GM12878 (cell line): ENCODE measurements at regions not wholly inside any gene's neighbourhood (a gene's known extent, or its start where the extent isn't known, plus 50 kb on each side); places are given as distances from the start of the nearest gene placed in this dataset.

Source experiments
- EGR1 ChIP-seq, 2 experiments: IDR thresholded peaks; 1 replicate in 1 of 2; 2 replicates in 1 of 2; pipeline ENCODE4 v1.6.1; 2011 to 2012; ENCODE audit warnings: low read depth in 2 of 2, low read length in 2 of 2, borderline replicate concordance in 1 of 2, mild to moderate bottlenecking in 1 of 2, moderate library complexity in 1 of 2
- ETV6 ChIP-seq, 2 experiments: fragments of 450-650 bp in 1 of 2; IDR thresholded peaks in 1 of 2; conservative IDR thresholded peaks in 1 of 2; 2 replicates each; pipeline ENCODE4 v1.6.1; 2014; ENCODE audit warnings: antibody characterized with exemption in 1 of 2, borderline replicate concordance in 1 of 2, low read depth in 1 of 2, mild to moderate bottlenecking in 1 of 2, moderate library complexity in 1 of 2
- MEF2A ChIP-seq: IDR thresholded peaks from 2 replicates; pipeline ENCODE4 v1.6.1; 2011; ENCODE audit warnings: low read depth, mild to moderate bottlenecking, low read length, moderate library complexity; ENCODE audit not compliant: insufficient read depth
- NR2C2 ChIP-seq: IDR thresholded peaks from 2 replicates; pipeline ENCODE4 v1.6.1; 2011; ENCODE audit warnings: borderline replicate concordance, low read depth; ENCODE audit not compliant: control insufficient read depth, insufficient read length
- TCF12 ChIP-seq: IDR thresholded peaks from 2 replicates; pipeline ENCODE4 v1.6.1; 2011; ENCODE audit warnings: low read depth, mild to moderate bottlenecking, low read length
- ZZZ3 ChIP-seq: IDR thresholded peaks from 2 replicates; pipeline ENCODE4 v1.6.1; 2011; ENCODE audit warnings: low read depth; ENCODE audit not compliant: control insufficient read depth, insufficient read length
- TF ChIP-seq, protein P1 (sequence below), 3 experiments: IDR thresholded peaks in 2 of 3; conservative IDR thresholded peaks in 1 of 3; 2 replicates each; pipeline ENCODE4 v1.5.1; 2011; ENCODE audit warnings: low read depth in 3 of 3, low read length in 3 of 3, mild to moderate bottlenecking in 3 of 3, control low read depth in 2 of 3, moderate library complexity in 2 of 3, inconsistent platforms in 1 of 3, mixed read lengths in 1 of 3; ENCODE audit not compliant: control insufficient read depth in 2 of 3, insufficient read depth in 1 of 3; ENCODE audit errors: extremely low read depth in 1 of 3
- TF ChIP-seq, protein P2 (sequence below): IDR thresholded peaks from 2 replicates; pipeline ENCODE4 v1.6.1; 2011; ENCODE audit warnings: low read depth, mild to moderate bottlenecking, low read length, moderate library complexity, borderline replicate concordance; ENCODE audit errors: extremely low read depth

DNA sequence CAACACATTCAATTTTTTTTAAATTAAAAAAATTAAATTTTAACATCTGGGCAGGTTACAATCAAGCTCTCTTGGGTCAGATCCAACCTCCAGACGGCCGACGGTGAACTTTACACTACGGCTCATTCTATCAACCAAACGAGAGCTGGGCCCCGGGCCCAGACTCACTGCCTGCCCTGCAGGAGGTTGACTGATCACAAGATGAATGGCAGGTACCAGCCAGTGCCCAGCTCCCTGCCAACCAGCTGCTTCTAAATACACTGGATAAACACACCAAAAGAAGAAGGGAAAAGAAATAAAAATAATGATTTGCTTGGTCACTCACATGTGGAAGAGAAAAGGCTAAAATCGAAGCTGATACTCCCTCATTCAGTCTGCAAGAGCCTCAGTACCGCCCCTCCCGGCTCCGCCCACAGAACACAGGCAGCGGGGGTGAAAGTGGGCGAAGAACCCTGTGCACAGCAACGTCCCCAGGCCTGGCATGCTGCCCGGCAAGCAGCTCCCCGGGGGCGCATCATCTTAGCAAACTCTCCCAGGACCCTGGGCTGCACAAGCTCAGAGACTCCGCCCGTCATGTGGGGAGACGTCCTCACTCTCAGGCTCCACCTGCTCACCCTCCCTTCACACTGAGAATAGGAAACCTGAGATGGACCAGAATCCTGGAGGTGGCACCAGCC lies 303.4 kb downstream of the SHANK2 start:
- TF ChIP-seq MEF2A (no peak), TCF12 (no peak), NR2C2 (no peak), ZZZ3 (no peak), EGR1 (IDR thresholded peaks at IDR 0.05; ENCODE audit: borderline replicate concordance in 1 of 2, low read depth in 2 of 2, low read length in 2 of 2) (no peak), ETV6 (conservative IDR thresholded peaks at IDR 0.05 in 1 of 2, IDR thresholded peaks at IDR 0.05 in 1 of 2; ENCODE audit: borderline replicate concordance in 1 of 2, low read depth in 1 of 2) (no peak)
- TF ChIP-seq, protein P1, sequence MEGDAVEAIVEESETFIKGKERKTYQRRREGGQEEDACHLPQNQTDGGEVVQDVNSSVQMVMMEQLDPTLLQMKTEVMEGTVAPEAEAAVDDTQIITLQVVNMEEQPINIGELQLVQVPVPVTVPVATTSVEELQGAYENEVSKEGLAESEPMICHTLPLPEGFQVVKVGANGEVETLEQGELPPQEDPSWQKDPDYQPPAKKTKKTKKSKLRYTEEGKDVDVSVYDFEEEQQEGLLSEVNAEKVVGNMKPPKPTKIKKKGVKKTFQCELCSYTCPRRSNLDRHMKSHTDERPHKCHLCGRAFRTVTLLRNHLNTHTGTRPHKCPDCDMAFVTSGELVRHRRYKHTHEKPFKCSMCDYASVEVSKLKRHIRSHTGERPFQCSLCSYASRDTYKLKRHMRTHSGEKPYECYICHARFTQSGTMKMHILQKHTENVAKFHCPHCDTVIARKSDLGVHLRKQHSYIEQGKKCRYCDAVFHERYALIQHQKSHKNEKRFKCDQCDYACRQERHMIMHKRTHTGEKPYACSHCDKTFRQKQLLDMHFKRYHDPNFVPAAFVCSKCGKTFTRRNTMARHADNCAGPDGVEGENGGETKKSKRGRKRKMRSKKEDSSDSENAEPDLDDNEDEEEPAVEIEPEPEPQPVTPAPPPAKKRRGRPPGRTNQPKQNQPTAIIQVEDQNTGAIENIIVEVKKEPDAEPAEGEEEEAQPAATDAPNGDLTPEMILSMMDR (IDR thresholded peaks at IDR 0.05 in 2 of 3, conservative IDR thresholded peaks at IDR 0.05 in 1 of 3; ENCODE audit: control insufficient read depth in 2 of 3, extremely low read depth in 1 of 3, insufficient read depth in 1 of 3, low read depth in 3 of 3, low read length in 3 of 3) = no peak
- TF ChIP-seq, protein P2, sequence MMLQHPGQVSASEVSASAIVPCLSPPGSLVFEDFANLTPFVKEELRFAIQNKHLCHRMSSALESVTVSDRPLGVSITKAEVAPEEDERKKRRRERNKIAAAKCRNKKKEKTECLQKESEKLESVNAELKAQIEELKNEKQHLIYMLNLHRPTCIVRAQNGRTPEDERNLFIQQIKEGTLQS = no peak
